GM23338 (cell line): ENCODE measurements at regions not wholly inside any gene's neighbourhood (a gene's known extent, or its start where the extent isn't known, plus 50 kb on each side); places are given as distances from the start of the nearest gene placed in this dataset.

Experiments
- ATAC-seq: fragments of 200-7000 bp; cut with Tn5 transposase; 3 replicates; pipeline ENCODE4 v1.9.1; 2020
- DNase-seq: peaks from one replicate; pipeline ENCODE4 v3.0.0-alpha.2; 2015; ENCODE audit warnings: low spot score
- H2AFZ ChIP-seq: fragments of 200-600 bp; sonication (generic); 2 replicates; pipeline ENCODE4 v1.8.0; 2016; ENCODE audit warnings: antibody characterized with exemption, mild to moderate bottlenecking, moderate library complexity
- H3F3A ChIP-seq: fragments of 200-600 bp; sonication (generic); replicated peaks from 2 replicates; pipeline ENCODE4 v1.8.0; 2017; ENCODE audit warnings: antibody characterized with exemption, mixed run types, low read depth
- H3K27ac ChIP-seq: fragments of 200-600 bp; sonication (generic); 2 replicates; pipeline ENCODE4 v1.6.1; 2016; ENCODE audit warnings: low read depth
- H3K27me3 ChIP-seq: fragments of 200-600 bp; sonication (generic); 2 replicates; pipeline ENCODE4 v1.8.0; 2016; ENCODE audit warnings: mild to moderate bottlenecking, mixed run types, moderate library complexity; ENCODE audit not compliant: insufficient read depth
- H3K36me3 ChIP-seq: fragments of 200-600 bp; sonication (generic); 2 replicates; pipeline ENCODE4 v1.8.0; 2016; ENCODE audit warnings: mild to moderate bottlenecking; ENCODE audit not compliant: insufficient read depth
- H3K4me1 ChIP-seq: fragments of 200-600 bp; sonication (generic); 2 replicates; pipeline ENCODE4 v1.8.0; 2016; ENCODE audit warnings: mild to moderate bottlenecking, moderate library complexity; ENCODE audit not compliant: insufficient read depth
- H3K4me2 ChIP-seq: fragments of 200-600 bp; sonication (generic); 2 replicates; pipeline ENCODE4 v1.7.1; 2017; ENCODE audit warnings: mixed run types
- H3K4me3 ChIP-seq: fragments of 200-600 bp; sonication (generic); 2 replicates; pipeline ENCODE4 v1.6.1; 2016; ENCODE audit warnings: mixed run types
- H3K79me2 ChIP-seq: fragments of 200-600 bp; sonication (generic); replicated peaks from 2 replicates; pipeline ENCODE4 v1.8.0; 2017; ENCODE audit warnings: mild to moderate bottlenecking; ENCODE audit not compliant: insufficient read depth
- H3K9me2 ChIP-seq: fragments of 200-600 bp; sonication (generic); 2 replicates; pipeline ENCODE4 v1.8.0; 2017; ENCODE audit not compliant: insufficient read depth
- H4K20me1 ChIP-seq: fragments of 200-600 bp; sonication (generic); replicated peaks from 2 replicates; pipeline ENCODE4 v1.8.0; 2017; ENCODE audit warnings: mild to moderate bottlenecking; ENCODE audit not compliant: insufficient read depth
- H3K27ac Mint-ChIP-seq: 2 replicates; pipeline ENCODE4 v1.8.0; 2020; ENCODE audit warnings: inconsistent platforms, mild to moderate bottlenecking, moderate library complexity, mixed read lengths
- H3K27me3 Mint-ChIP-seq: 3 replicates; pipeline ENCODE4 v1.8.0; 2022; ENCODE audit warnings: low read depth, mild to moderate bottlenecking, moderate library complexity, mixed read lengths, inconsistent platforms; ENCODE audit not compliant: insufficient read depth, poor library complexity
- H3K36me3 Mint-ChIP-seq: 3 replicates; pipeline ENCODE4 v1.8.0; 2021; ENCODE audit warnings: low read depth, mild to moderate bottlenecking, inconsistent platforms, moderate library complexity, mixed read lengths
- H3K4me1 Mint-ChIP-seq: 3 replicates; pipeline ENCODE4 v1.8.0; 2020; ENCODE audit warnings: mild to moderate bottlenecking, inconsistent platforms, mixed read lengths
- H3K4me3 Mint-ChIP-seq: 3 replicates; pipeline ENCODE4 v1.8.0; 2021; ENCODE audit warnings: moderate library complexity, mild to moderate bottlenecking, inconsistent platforms, mixed read lengths
- H3K9me3 Mint-ChIP-seq: 3 replicates; pipeline ENCODE4 v1.8.0; 2020; ENCODE audit warnings: moderate library complexity, mild to moderate bottlenecking, inconsistent platforms, mixed read lengths
- CREB1 ChIP-seq: fragments of 250-450 bp; sonication (Bioruptor Pico); IDR thresholded peaks from 2 replicates; pipeline ENCODE4 v1.5.0; 2020; ENCODE audit warnings: low read depth, mild to moderate bottlenecking, moderate library complexity
- EZH2 ChIP-seq: fragments of 200-600 bp; sonication (generic); IDR thresholded peaks from one replicate; pipeline ENCODE4 v1.8.0; 2017; ENCODE audit warnings: antibody characterized with exemption, mild to moderate bottlenecking, low read depth; ENCODE audit not compliant: unreplicated experiment
- EZH2phosphoT487 ChIP-seq: fragments of 200-600 bp; sonication (generic); IDR thresholded peaks from one replicate; pipeline ENCODE4 v1.8.1; 2018; ENCODE audit warnings: antibody characterized with exemption; ENCODE audit not compliant: unreplicated experiment
- JUNB ChIP-seq: IDR thresholded peaks from one replicate; pipeline ENCODE4 v1.6.1; 2016; ENCODE audit warnings: antibody characterized with exemption; ENCODE audit not compliant: unreplicated experiment
- NANOG ChIP-seq: IDR thresholded peaks from 2 replicates; pipeline ENCODE4 v1.6.1; 2016; ENCODE audit warnings: antibody characterized with exemption, borderline replicate concordance
- POLR2AphosphoS5 ChIP-seq: IDR thresholded peaks from 2 replicates; pipeline ENCODE4 v1.6.1; 2016; ENCODE audit warnings: antibody characterized with exemption, low read depth
- REST ChIP-seq: IDR thresholded peaks from one replicate; pipeline ENCODE4 v1.6.1; 2018; ENCODE audit warnings: antibody characterized with exemption; ENCODE audit not compliant: unreplicated experiment
- STAT1 ChIP-seq: IDR thresholded peaks from one replicate; pipeline ENCODE4 v1.6.1; 2016; ENCODE audit warnings: antibody characterized with exemption; ENCODE audit not compliant: unreplicated experiment
- ZNF114 ChIP-seq: fragments of 250-450 bp; sonication (Bioruptor Pico); IDR thresholded peaks from 2 replicates; pipeline ENCODE4 v1.5.0; 2020; ENCODE audit warnings: mild to moderate bottlenecking, moderate library complexity
- ZNF331 ChIP-seq: fragments of 250-450 bp; sonication (Bioruptor Pico); IDR thresholded peaks from 2 replicates; pipeline ENCODE4 v1.5.0; 2020; ENCODE audit warnings: low read depth, mild to moderate bottlenecking, moderate library complexity
- TF ChIP-seq, protein P1 (sequence below): IDR thresholded peaks from 2 replicates; pipeline ENCODE4 v1.6.1; 2016; ENCODE audit warnings: antibody characterized with exemption
- TF ChIP-seq, protein P2 (sequence below), 2 experiments: fragments of 200-600 bp in 1 of 2; sonication (generic) in 1 of 2; conservative IDR thresholded peaks; 2 replicates each; pipeline versions ENCODE4 v1.5.1 to v1.6.1; 2016 to 2017; ENCODE audit warnings: antibody characterized with exemption in 2 of 2, low read depth in 2 of 2, mild to moderate bottlenecking in 2 of 2, moderate library complexity in 1 of 2
- TF ChIP-seq, protein P3 (sequence below): fragments of 250-450 bp; sonication (Bioruptor Pico); IDR thresholded peaks from 2 replicates; pipeline ENCODE4 v1.5.0; 2020; ENCODE audit warnings: mild to moderate bottlenecking, moderate library complexity

DNA sequence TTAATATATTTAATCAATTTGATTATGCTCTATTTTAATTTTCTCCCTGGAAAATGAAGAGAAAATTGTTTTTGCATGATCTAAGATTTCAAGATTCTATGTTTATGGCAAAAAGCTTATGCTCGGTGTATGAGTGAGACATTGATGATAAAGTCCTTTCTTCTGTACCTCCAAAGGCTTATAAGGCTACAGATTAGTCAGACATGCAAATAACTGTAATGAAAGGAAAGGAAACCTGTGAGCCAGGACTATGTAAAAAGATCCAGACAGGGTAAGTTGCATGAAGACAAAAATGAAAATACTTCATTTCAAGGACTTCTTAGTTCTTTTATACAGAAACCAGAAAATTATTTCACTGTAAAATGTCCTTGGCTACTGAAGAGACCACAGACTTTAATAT is 52.2 kb upstream of the EDIL3 start:
- Histone ChIP-seq H3K27ac (no peak overlapping the region), H3F3A (no peaks in the 10 kb centered on the region), H2AFZ (no peak overlapping the region), H4K20me1 (no peaks in the 10 kb centered on the region), H3K4me2 (no peak overlapping the region), H3K4me3 (no peak overlapping the region), H3K4me1 (no peaks in the 10 kb centered on the region), H3K79me2 (no peaks in the 10 kb centered on the region), H3K36me3 (no peaks in the 10 kb centered on the region), H3K27me3 (no peaks in the 10 kb centered on the region), H3K9me2 (no peaks in the 10 kb centered on the region)
- Mint-ChIP-seq H3K4me3 (no peak overlapping the region), H3K27ac (no peak overlapping the region), H3K36me3 (no peaks in the 10 kb centered on the region), H3K4me1 (peaks cover 4% of the 10 kb centered on the region; the same call in 2 of the 3 replicates), H3K27me3 (no peaks in the 10 kb centered on the region), H3K9me3 (no peaks in the 10 kb centered on the region)
- no peak for ATAC-seq
- no peak for TF ChIP-seq ZNF331
- TF ChIP-seq JUNB, result no peak
- no peak for TF ChIP-seq REST
- TF ChIP-seq EZH2phosphoT487, result no peak
- no peak for TF ChIP-seq NANOG
- TF ChIP-seq, protein P1, sequence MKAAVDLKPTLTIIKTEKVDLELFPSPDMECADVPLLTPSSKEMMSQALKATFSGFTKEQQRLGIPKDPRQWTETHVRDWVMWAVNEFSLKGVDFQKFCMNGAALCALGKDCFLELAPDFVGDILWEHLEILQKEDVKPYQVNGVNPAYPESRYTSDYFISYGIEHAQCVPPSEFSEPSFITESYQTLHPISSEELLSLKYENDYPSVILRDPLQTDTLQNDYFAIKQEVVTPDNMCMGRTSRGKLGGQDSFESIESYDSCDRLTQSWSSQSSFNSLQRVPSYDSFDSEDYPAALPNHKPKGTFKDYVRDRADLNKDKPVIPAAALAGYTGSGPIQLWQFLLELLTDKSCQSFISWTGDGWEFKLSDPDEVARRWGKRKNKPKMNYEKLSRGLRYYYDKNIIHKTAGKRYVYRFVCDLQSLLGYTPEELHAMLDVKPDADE, result no peak
- no peak for TF ChIP-seq EZH2
- TF ChIP-seq CREB1 (CRISPR knock-in tag), result no peak
- TF ChIP-seq POLR2AphosphoS5, result no peak
- TF ChIP-seq STAT1, result no peak
- TF ChIP-seq, protein P2, sequence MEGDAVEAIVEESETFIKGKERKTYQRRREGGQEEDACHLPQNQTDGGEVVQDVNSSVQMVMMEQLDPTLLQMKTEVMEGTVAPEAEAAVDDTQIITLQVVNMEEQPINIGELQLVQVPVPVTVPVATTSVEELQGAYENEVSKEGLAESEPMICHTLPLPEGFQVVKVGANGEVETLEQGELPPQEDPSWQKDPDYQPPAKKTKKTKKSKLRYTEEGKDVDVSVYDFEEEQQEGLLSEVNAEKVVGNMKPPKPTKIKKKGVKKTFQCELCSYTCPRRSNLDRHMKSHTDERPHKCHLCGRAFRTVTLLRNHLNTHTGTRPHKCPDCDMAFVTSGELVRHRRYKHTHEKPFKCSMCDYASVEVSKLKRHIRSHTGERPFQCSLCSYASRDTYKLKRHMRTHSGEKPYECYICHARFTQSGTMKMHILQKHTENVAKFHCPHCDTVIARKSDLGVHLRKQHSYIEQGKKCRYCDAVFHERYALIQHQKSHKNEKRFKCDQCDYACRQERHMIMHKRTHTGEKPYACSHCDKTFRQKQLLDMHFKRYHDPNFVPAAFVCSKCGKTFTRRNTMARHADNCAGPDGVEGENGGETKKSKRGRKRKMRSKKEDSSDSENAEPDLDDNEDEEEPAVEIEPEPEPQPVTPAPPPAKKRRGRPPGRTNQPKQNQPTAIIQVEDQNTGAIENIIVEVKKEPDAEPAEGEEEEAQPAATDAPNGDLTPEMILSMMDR (conservative IDR thresholded peaks at IDR 0.05; ENCODE audit: low read depth in 2 of 2), result no peak
- TF ChIP-seq, protein P3, sequence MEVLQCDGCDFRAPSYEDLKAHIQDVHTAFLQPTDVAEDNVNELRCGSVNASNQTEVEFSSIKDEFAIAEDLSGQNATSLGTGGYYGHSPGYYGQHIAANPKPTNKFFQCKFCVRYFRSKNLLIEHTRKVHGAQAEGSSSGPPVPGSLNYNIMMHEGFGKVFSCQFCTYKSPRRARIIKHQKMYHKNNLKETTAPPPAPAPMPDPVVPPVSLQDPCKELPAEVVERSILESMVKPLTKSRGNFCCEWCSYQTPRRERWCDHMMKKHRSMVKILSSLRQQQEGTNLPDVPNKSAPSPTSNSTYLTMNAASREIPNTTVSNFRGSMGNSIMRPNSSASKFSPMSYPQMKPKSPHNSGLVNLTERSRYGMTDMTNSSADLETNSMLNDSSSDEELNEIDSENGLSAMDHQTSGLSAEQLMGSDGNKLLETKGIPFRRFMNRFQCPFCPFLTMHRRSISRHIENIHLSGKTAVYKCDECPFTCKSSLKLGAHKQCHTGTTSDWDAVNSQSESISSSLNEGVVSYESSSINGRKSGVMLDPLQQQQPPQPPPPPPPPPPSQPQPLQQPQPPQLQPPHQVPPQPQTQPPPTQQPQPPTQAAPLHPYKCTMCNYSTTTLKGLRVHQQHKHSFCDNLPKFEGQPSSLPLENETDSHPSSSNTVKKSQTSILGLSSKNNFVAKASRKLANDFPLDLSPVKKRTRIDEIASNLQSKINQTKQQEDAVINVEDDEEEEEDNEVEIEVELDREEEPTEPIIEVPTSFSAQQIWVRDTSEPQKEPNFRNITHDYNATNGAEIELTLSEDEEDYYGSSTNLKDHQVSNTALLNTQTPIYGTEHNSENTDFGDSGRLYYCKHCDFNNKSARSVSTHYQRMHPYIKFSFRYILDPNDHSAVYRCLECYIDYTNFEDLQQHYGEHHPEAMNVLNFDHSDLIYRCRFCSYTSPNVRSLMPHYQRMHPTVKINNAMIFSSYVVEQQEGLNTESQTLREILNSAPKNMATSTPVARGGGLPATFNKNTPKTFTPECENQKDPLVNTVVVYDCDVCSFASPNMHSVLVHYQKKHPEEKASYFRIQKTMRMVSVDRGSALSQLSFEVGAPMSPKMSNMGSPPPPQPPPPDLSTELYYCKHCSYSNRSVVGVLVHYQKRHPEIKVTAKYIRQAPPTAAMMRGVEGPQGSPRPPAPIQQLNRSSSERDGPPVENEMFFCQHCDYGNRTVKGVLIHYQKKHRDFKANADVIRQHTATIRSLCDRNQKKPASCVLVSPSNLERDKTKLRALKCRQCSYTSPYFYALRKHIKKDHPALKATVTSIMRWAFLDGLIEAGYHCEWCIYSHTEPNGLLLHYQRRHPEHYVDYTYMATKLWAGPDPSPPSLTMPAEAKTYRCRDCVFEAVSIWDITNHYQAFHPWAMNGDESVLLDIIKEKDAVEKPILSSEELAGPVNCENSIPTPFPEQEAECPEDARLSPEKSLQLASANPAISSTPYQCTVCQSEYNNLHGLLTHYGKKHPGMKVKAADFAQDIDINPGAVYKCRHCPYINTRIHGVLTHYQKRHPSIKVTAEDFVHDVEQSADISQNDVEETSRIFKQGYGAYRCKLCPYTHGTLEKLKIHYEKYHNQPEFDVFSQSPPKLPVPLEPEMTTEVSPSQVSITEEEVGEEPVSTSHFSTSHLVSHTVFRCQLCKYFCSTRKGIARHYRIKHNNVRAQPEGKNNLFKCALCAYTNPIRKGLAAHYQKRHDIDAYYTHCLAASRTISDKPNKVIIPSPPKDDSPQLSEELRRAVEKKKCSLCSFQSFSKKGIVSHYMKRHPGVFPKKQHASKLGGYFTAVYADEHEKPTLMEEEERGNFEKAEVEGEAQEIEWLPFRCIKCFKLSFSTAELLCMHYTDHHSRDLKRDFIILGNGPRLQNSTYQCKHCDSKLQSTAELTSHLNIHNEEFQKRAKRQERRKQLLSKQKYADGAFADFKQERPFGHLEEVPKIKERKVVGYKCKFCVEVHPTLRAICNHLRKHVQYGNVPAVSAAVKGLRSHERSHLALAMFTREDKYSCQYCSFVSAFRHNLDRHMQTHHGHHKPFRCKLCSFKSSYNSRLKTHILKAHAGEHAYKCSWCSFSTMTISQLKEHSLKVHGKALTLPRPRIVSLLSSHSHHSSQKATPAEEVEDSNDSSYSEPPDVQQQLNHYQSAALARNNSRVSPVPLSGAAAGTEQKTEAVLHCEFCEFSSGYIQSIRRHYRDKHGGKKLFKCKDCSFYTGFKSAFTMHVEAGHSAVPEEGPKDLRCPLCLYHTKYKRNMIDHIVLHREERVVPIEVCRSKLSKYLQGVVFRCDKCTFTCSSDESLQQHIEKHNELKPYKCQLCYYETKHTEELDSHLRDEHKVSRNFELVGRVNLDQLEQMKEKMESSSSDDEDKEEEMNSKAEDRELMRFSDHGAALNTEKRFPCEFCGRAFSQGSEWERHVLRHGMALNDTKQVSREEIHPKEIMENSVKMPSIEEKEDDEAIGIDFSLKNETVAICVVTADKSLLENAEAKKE, result no peak
- no peak for TF ChIP-seq ZNF114 (CRISPR knock-in tag)
- DNase-seq, result no peak
